Karpas-422 (cell line): ENCODE measurements at regions not wholly inside any gene's neighbourhood (a gene's known extent, or its start where the extent isn't known, plus 50 kb on each side); places are given as distances from the start of the nearest gene placed in this dataset.

ENCODE experiments used
- DNase-seq: peaks from one replicate; pipeline ENCODE4 v3.0.0-alpha.2; 2015
- H2AFZ ChIP-seq: fragments of 200-600 bp; sonication (generic); 2 replicates; pipeline ENCODE4 v1.6.1; 2014; ENCODE audit warnings: antibody characterized with exemption, low read length, mixed read lengths
- H3K27ac ChIP-seq: fragments of 200-600 bp; sonication (generic); 2 replicates; pipeline ENCODE4 v1.5.1; 2014; ENCODE audit warnings: mild to moderate bottlenecking, low read length, moderate library complexity
- H3K27me3 ChIP-seq: fragments of 200-600 bp; sonication (generic); 2 replicates; pipeline ENCODE4 v1.6.1; 2014; ENCODE audit warnings: low read length, mixed read lengths
- H3K36me3 ChIP-seq: fragments of 200-600 bp; sonication (generic); 2 replicates; pipeline ENCODE4 v1.6.1; 2014; ENCODE audit warnings: low read length, mixed read lengths; ENCODE audit not compliant: insufficient read depth
- H3K4me1 ChIP-seq: fragments of 200-600 bp; sonication (generic); 2 replicates; pipeline ENCODE4 v1.6.1; 2014; ENCODE audit warnings: mild to moderate bottlenecking, low read length, mixed read lengths
- H3K4me2 ChIP-seq: fragments of 200-600 bp; sonication (generic); 2 replicates; pipeline ENCODE4 v1.6.1; 2014; ENCODE audit warnings: low read length, low read depth, mild to moderate bottlenecking; ENCODE audit not compliant: poor library complexity, severe bottlenecking
- H3K4me3 ChIP-seq: fragments of 200-600 bp; sonication (generic); 2 replicates; pipeline ENCODE4 v1.5.1; 2014; ENCODE audit warnings: mild to moderate bottlenecking, antibody characterized with exemption, low read length, mixed read lengths
- H3K79me2 ChIP-seq: fragments of 200-600 bp; sonication (generic); 2 replicates; pipeline ENCODE4 v1.6.1; 2014; ENCODE audit warnings: mild to moderate bottlenecking, low read length, mixed read lengths
- H3K9ac ChIP-seq: fragments of 200-600 bp; sonication (generic); 2 replicates; pipeline ENCODE4 v1.6.0; 2014; ENCODE audit warnings: low read length
- H3K9me2 ChIP-seq: fragments of 200-600 bp; sonication (generic), shearing (Covaris generic); replicated peaks from 2 replicates; pipeline ENCODE4 v1.6.0; 2014; ENCODE audit warnings: mild to moderate bottlenecking, low read length, moderate library complexity; ENCODE audit not compliant: insufficient read depth
- H3K9me3 ChIP-seq: fragments of 300-700, 200-600 bp; sonication (generic); 2 replicates; pipeline ENCODE4 v1.6.1; 2014; ENCODE audit warnings: low read length, mixed read lengths
- H4K20me1 ChIP-seq: fragments of 200-600 bp; sonication (generic); 2 replicates; pipeline ENCODE4 v1.6.1; 2014; ENCODE audit warnings: mild to moderate bottlenecking, antibody characterized with exemption, low read length, low read depth; ENCODE audit not compliant: insufficient read depth

DNA sequence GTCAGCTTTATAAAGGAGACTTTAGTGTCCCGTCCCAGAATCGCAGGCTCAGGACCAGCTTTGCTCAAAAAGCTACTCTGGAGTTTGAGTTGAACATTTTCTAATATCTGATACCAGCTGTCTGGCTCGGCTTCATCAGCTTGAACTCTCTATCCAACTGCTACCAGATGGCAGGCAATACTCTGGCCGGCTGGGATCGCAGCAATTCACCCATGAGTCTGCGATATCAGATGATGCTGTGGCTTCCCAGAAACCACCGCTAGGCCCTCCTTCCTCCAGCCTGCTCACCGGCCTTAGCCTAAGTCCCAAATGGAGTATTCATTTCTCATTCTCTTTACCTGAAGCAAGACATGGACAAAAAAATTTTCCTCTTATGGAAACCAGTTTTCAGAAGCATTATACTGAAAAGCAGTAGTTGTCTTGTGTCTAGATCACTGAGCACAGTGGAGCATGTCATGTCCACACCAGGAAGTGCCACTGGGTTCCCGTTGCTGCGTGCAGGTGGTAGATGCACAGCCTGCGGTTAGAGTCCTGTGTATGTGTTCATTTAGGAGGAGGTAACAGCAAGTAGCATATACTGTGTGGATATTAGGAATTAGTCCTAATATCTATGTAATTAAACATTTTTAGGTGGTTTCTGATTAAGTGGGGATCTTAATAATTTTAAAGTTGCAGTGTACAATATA lies 162.0 kb upstream of the SOX11 start:
- H3K4me3 ChIP-seq, result no peak overlapping the region
- no peaks in the 10 kb centered on the region for H3K27me3 ChIP-seq
- H3K4me1 ChIP-seq, result no peaks in the 10 kb centered on the region
- no peaks in the 10 kb centered on the region for H3K9me2 ChIP-seq
- H2AFZ ChIP-seq, result no peak overlapping the region
- no peak overlapping the region for H3K27ac ChIP-seq
- H4K20me1 ChIP-seq, result no peaks in the 10 kb centered on the region
- H3K4me2 ChIP-seq, result no peak overlapping the region
- no peaks in the 10 kb centered on the region for H3K79me2 ChIP-seq
- no peak for DNase-seq
- no peak overlapping the region for H3K9ac ChIP-seq
- no peaks in the 10 kb centered on the region for H3K36me3 ChIP-seq
- no peaks in the 10 kb centered on the region for H3K9me3 ChIP-seq

DNA sequence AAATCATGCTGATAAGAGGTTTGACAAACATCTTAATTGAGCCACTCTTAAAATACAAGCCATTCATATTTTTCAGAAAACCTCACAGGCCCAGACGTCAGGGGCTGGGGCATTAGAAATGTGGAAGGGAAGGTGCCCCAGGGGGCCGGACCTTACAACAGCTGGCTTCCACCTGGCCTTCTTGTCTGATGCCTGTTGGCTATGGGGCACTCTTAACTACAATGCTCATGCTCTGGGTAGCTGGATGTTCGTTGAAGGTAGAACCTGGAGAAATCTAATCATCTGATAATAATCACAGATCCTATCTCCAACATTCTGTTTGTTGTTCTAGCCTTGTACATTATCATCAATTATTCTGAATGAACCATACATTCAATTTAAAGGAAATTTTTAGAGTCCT lies 156.9 kb upstream of the SOX11 start:
- no peak for DNase-seq
- Histone ChIP-seq H3K9me2 (no peaks in the 10 kb centered on the region), H3K27me3 (no peaks in the 10 kb centered on the region), H3K9me3 (no peaks in the 10 kb centered on the region), H3K36me3 (no peaks in the 10 kb centered on the region), H3K4me3 (no peak overlapping the region), H3K27ac (no peak overlapping the region), H3K4me2 (no peak overlapping the region), H3K9ac (no peak overlapping the region), H4K20me1 (no peaks in the 10 kb centered on the region), H2AFZ (no peak overlapping the region), H3K4me1 (peaks cover 7% of the 10 kb centered on the region), H3K79me2 (no peaks in the 10 kb centered on the region)

DNA sequence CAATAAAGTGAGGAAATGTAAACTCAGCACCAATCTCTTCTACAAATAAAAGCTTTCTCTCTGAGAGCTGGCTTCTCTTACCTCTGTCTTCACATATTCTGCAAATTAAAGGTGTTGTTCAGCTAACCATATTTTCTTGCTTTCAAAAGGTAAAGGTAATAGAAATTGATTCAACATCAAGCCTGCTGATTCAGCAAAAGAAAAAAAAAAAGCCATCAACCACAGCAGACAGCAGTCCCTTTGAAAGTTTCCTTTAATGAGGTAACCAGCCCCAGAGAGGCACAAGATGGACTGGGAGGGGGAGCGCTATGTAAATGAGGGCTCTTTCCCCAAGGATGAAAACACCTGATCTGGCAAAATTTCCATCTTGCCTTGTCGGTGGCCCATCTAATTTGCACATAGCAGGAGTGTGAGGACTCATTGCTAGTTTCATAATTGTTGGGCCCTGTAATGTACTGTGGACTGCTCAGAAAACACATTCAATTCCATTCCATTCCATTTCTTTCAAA lies 154.9 kb upstream of the SOX11 start:
- Histone ChIP-seq H3K27ac (no peak overlapping the region), H3K4me1 (peaks cover 7% of the 10 kb centered on the region), H3K36me3 (no peaks in the 10 kb centered on the region), H3K4me3 (no peak overlapping the region), H3K79me2 (no peaks in the 10 kb centered on the region), H4K20me1 (no peaks in the 10 kb centered on the region), H3K27me3 (no peaks in the 10 kb centered on the region), H3K9me2 (no peaks in the 10 kb centered on the region), H3K9me3 (no peaks in the 10 kb centered on the region), H3K4me2 (no peak overlapping the region), H2AFZ (no peak overlapping the region), H3K9ac (no peak overlapping the region)
- no peak for DNase-seq

GRCh38 chr2:5538313-5538712 lies 153.9 kb upstream of the SOX11 start:
- no peak overlapping the region for H3K4me2 ChIP-seq
- H3K4me1 ChIP-seq, result peaks cover 7% of the 10 kb centered on the region
- no peak overlapping the region for H2AFZ ChIP-seq
- no peak overlapping the region for H3K9ac ChIP-seq
- H3K36me3 ChIP-seq, result no peaks in the 10 kb centered on the region
- H3K4me3 ChIP-seq, result no peak overlapping the region
- H3K79me2 ChIP-seq, result no peaks in the 10 kb centered on the region
- DNase-seq, result no peak
- H3K9me2 ChIP-seq, result no peaks in the 10 kb centered on the region
- no peak overlapping the region for H3K27ac ChIP-seq
- H3K27me3 ChIP-seq, result no peaks in the 10 kb centered on the region
- H3K9me3 ChIP-seq, result no peaks in the 10 kb centered on the region
- H4K20me1 ChIP-seq, result no peaks in the 10 kb centered on the region

DNA sequence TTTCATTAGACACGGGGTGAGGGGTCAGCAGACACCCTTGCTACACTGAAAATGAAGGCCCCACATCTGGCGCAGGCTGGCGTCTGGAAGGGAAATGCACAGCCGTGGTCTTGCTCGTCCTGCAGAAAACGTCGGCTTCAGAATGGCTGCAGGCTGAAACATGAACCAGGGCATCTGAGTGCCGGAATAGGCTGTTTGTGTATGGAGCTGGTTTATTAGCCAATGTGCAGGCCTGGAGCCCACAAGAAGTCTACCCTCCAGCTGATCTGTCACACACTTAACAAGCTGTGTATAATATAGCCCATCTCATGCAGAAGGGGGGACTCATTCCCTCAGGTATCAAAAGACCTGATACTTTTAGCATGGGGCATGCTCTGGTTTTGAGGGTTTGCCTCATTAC lies 153.4 kb upstream of the SOX11 start:
- peaks cover 2% of the 10 kb centered on the region; the same call in 1 of the 2 replicates for H3K9me3 ChIP-seq
- H3K4me3 ChIP-seq, result no peak overlapping the region
- H2AFZ ChIP-seq, result no peak overlapping the region
- H3K36me3 ChIP-seq, result no peaks in the 10 kb centered on the region
- no peaks in the 10 kb centered on the region for H4K20me1 ChIP-seq
- no peaks in the 10 kb centered on the region for H3K27me3 ChIP-seq
- no peak overlapping the region for H3K9ac ChIP-seq
- no peaks in the 10 kb centered on the region for H3K79me2 ChIP-seq
- DNase-seq, result no peak
- peaks cover 7% of the 10 kb centered on the region for H3K4me1 ChIP-seq
- H3K9me2 ChIP-seq, result no peaks in the 10 kb centered on the region
- H3K4me2 ChIP-seq, result no peak overlapping the region
- no peak overlapping the region for H3K27ac ChIP-seq

GRCh38 chr2:5539282-5540165 lies 152.7 kb upstream of the SOX11 start:
- no peaks in the 10 kb centered on the region for H4K20me1 ChIP-seq
- no peak overlapping the region for H3K27ac ChIP-seq
- no peaks in the 10 kb centered on the region for H3K79me2 ChIP-seq
- no peak for DNase-seq
- H3K27me3 ChIP-seq, result no peaks in the 10 kb centered on the region
- peaks cover 7% of the 10 kb centered on the region for H3K4me1 ChIP-seq
- H3K9me3 ChIP-seq, result peaks cover 8% of the 10 kb centered on the region; the same call in 1 of the 2 replicates
- H3K36me3 ChIP-seq, result no peaks in the 10 kb centered on the region
- no peak overlapping the region for H2AFZ ChIP-seq
- no peak overlapping the region for H3K9ac ChIP-seq
- H3K4me3 ChIP-seq, result no peak overlapping the region
- no peaks in the 10 kb centered on the region for H3K9me2 ChIP-seq
- no peak overlapping the region for H3K4me2 ChIP-seq

- Histone ChIP-seq H3K9me3 (peaks cover 9% of the 10 kb centered on the region; the same call in 1 of the 2 replicates), H2AFZ (no peak overlapping the region), H3K4me1 (peaks cover 5% of the 10 kb centered on the region), H3K4me2 (no peak overlapping the region), H3K27ac (no peak overlapping the region), H3K79me2 (no peaks in the 10 kb centered on the region), H4K20me1 (no peaks in the 10 kb centered on the region), H3K9ac (no peak overlapping the region), H3K9me2 (no peaks in the 10 kb centered on the region), H3K27me3 (no peaks in the 10 kb centered on the region), H3K4me3 (no peak overlapping the region), H3K36me3 (no peaks in the 10 kb centered on the region)
- DNase-seq, result no peak
Measured at GRCh38 chr2:5540856-5541255, 151.3 kb upstream of the SOX11 start.

GRCh38 chr2:5544205-5544786 lies 147.9 kb upstream of the SOX11 start:
- H3K27ac ChIP-seq, result no peak overlapping the region
- no peaks in the 10 kb centered on the region for H3K79me2 ChIP-seq
- H2AFZ ChIP-seq, result no peak overlapping the region
- no peaks in the 10 kb centered on the region for H3K4me1 ChIP-seq
- H3K4me2 ChIP-seq, result no peak overlapping the region
- DNase-seq, result no peak
- no peaks in the 10 kb centered on the region for H3K9me2 ChIP-seq
- no peaks in the 10 kb centered on the region for H3K36me3 ChIP-seq
- H3K9ac ChIP-seq, result no peak overlapping the region
- H4K20me1 ChIP-seq, result no peaks in the 10 kb centered on the region
- peaks cover 9% of the 10 kb centered on the region; the same call in 1 of the 2 replicates for H3K9me3 ChIP-seq
- no peaks in the 10 kb centered on the region for H3K27me3 ChIP-seq
- no peak overlapping the region for H3K4me3 ChIP-seq
